ENCODE measurements at regions not wholly inside any gene's neighbourhood (a gene's known extent, or its start where the extent isn't known, plus 50 kb on each side); places are given as distances from the start of the nearest gene placed in this dataset.

GRCh38 chr15:95096651-95097050, 865.3 kb downstream of the MCTP2 start:
- no peak overlapping the region for H4K5ac ChIP-seq (ENCODE audit: low read length)
- H3K79me1 ChIP-seq (ENCODE audit: low read length): no peaks in the 10 kb centered on the region
- H2BK15ac ChIP-seq (replicated peaks; ENCODE audit: low read depth): no peak overlapping the region
- H3K36me3 ChIP-seq (ENCODE audit: control insufficient read depth, insufficient read depth, low read length): no peaks in the 10 kb centered on the region
- H3K27me3 ChIP-seq (ENCODE audit: insufficient read depth, low read length, poor library complexity): no peaks in the 10 kb centered on the region
- no peak overlapping the region for H2BK5ac ChIP-seq (ENCODE audit: low read length)
- H2AK5ac ChIP-seq (ENCODE audit: low read length): no peak overlapping the region
- no peak overlapping the region for H2BK120ac ChIP-seq (ENCODE audit: low read depth, low read length)
- H3K27ac ChIP-seq (ENCODE audit: low read depth, low read length): no peak overlapping the region
- no peak overlapping the region for H4K8ac ChIP-seq (ENCODE audit: low read depth, low read length)
- no peak overlapping the region for H3K23ac ChIP-seq (ENCODE audit: low read length)
- no peak for DNase-seq
- H3K9ac ChIP-seq (ENCODE audit: low read length): no peak overlapping the region
- no peak overlapping the region for H3K56ac ChIP-seq (ENCODE audit: low read length)
- H3K18ac ChIP-seq (ENCODE audit: low read length): no peak overlapping the region
- no peaks in the 10 kb centered on the region for H3K79me2 ChIP-seq (ENCODE audit: control insufficient read depth, insufficient read depth, low read length)
- H3K4me2 ChIP-seq (ENCODE audit: low read length): no peak overlapping the region
- H3K4ac ChIP-seq (ENCODE audit: low read depth, low read length): no peak overlapping the region
- no CpG with 5 or more reads among the region's 6 CpGs for WGBS (ENCODE audit: extremely low coverage, insufficient coverage, low lambda C conversion rate)
- no peak overlapping the region for H3K4me3 ChIP-seq (ENCODE audit: low read length)
- no peaks in the 10 kb centered on the region for H3K4me1 ChIP-seq (ENCODE audit: control insufficient read depth, low read depth, low read length)

GRCh38 chr15:95097361-95097760, 866.0 kb downstream of the MCTP2 start:
- no peak overlapping the region for H3K56ac ChIP-seq (ENCODE audit: low read length)
- no CpG with 5 or more reads among the region's 2 CpGs for WGBS (ENCODE audit: extremely low coverage, insufficient coverage, low lambda C conversion rate)

GRCh38 chr15:95105229-95105628, 873.9 kb downstream of the MCTP2 start:
- no peak overlapping the region for H3K56ac ChIP-seq (ENCODE audit: low read length)
- H3K23ac ChIP-seq (ENCODE audit: low read length): no peak overlapping the region
- no peak overlapping the region for H3K4me2 ChIP-seq (ENCODE audit: low read length)
- no peak overlapping the region for H2AK5ac ChIP-seq (ENCODE audit: low read length)
- H3K9ac ChIP-seq (ENCODE audit: low read length): no peak overlapping the region
- H3K27ac ChIP-seq (ENCODE audit: low read depth, low read length): no peak overlapping the region
- WGBS (ENCODE audit: extremely low coverage, insufficient coverage, low lambda C conversion rate): no CpG with 5 or more reads among the region's 2 CpGs
- no peak overlapping the region for H2BK120ac ChIP-seq (ENCODE audit: low read depth, low read length)
- H2BK15ac ChIP-seq (replicated peaks; ENCODE audit: low read depth): no peak overlapping the region
- H3K4me3 ChIP-seq (ENCODE audit: low read length): no peak overlapping the region
- H3K36me3 ChIP-seq (ENCODE audit: control insufficient read depth, insufficient read depth, low read length): no peaks in the 10 kb centered on the region
- no peaks in the 10 kb centered on the region for H3K27me3 ChIP-seq (ENCODE audit: insufficient read depth, low read length, poor library complexity)
- no peak overlapping the region for H2BK5ac ChIP-seq (ENCODE audit: low read length)
- H4K8ac ChIP-seq (ENCODE audit: low read depth, low read length): no peak overlapping the region
- DNase-seq: peak; percentile 61
- H3K4me1 ChIP-seq (ENCODE audit: control insufficient read depth, low read depth, low read length): no peaks in the 10 kb centered on the region
- H3K4ac ChIP-seq (ENCODE audit: low read depth, low read length): no peak overlapping the region
- no peaks in the 10 kb centered on the region for H3K79me1 ChIP-seq (ENCODE audit: low read length)
- H3K79me2 ChIP-seq (ENCODE audit: control insufficient read depth, insufficient read depth, low read length): no peaks in the 10 kb centered on the region
- H4K5ac ChIP-seq (ENCODE audit: low read length): no peak overlapping the region
- no peak overlapping the region for H3K18ac ChIP-seq (ENCODE audit: low read length)

More at GRCh38 chr15:95097361-95097760, 866.0 kb downstream of the MCTP2 start:
- Histone ChIP-seq H3K79me1 (ENCODE audit: low read length) (no peaks in the 10 kb centered on the region), H2BK5ac (ENCODE audit: low read length) (no peak overlapping the region), H3K79me2 (ENCODE audit: control insufficient read depth, insufficient read depth, low read length) (no peaks in the 10 kb centered on the region), H3K9ac (ENCODE audit: low read length) (no peak overlapping the region), H3K4ac (ENCODE audit: low read depth, low read length) (no peak overlapping the region), H3K27me3 (ENCODE audit: insufficient read depth, low read length, poor library complexity) (no peaks in the 10 kb centered on the region), H3K4me1 (ENCODE audit: control insufficient read depth, low read depth, low read length) (no peaks in the 10 kb centered on the region), H4K8ac (ENCODE audit: low read depth, low read length) (no peak overlapping the region), H3K18ac (ENCODE audit: low read length) (no peak overlapping the region), H2BK120ac (ENCODE audit: low read depth, low read length) (no peak overlapping the region), H2AK5ac (ENCODE audit: low read length) (no peak overlapping the region), H3K4me2 (ENCODE audit: low read length) (no peak overlapping the region), H3K23ac (ENCODE audit: low read length) (no peak overlapping the region), H2BK15ac (replicated peaks; ENCODE audit: low read depth) (no peak overlapping the region), H4K5ac (ENCODE audit: low read length) (no peak overlapping the region), H3K27ac (ENCODE audit: low read depth, low read length) (no peak overlapping the region), H3K4me3 (ENCODE audit: low read length) (no peak overlapping the region), H3K36me3 (ENCODE audit: control insufficient read depth, insufficient read depth, low read length) (no peaks in the 10 kb centered on the region)
- DNase-seq: no peak

- Histone ChIP-seq H3K36me3 (ENCODE audit: control insufficient read depth, insufficient read depth, low read length) (no peaks in the 10 kb centered on the region), H2BK15ac (replicated peaks; ENCODE audit: low read depth) (no peak overlapping the region), H2BK5ac (ENCODE audit: low read length) (no peak overlapping the region), H3K79me2 (ENCODE audit: control insufficient read depth, insufficient read depth, low read length) (no peaks in the 10 kb centered on the region), H3K4ac (ENCODE audit: low read depth, low read length) (no peak overlapping the region), H3K4me3 (ENCODE audit: low read length) (no peak overlapping the region), H3K56ac (ENCODE audit: low read length) (no peak overlapping the region), H2AK5ac (ENCODE audit: low read length) (no peak overlapping the region), H3K23ac (ENCODE audit: low read length) (no peak overlapping the region), H3K4me2 (ENCODE audit: low read length) (no peak overlapping the region), H4K5ac (ENCODE audit: low read length) (no peak overlapping the region), H3K4me1 (ENCODE audit: control insufficient read depth, low read depth, low read length) (no peaks in the 10 kb centered on the region), H3K18ac (ENCODE audit: low read length) (no peak overlapping the region), H3K27me3 (ENCODE audit: insufficient read depth, low read length, poor library complexity) (no peaks in the 10 kb centered on the region), H4K8ac (ENCODE audit: low read depth, low read length) (no peak overlapping the region), H3K79me1 (ENCODE audit: low read length) (no peaks in the 10 kb centered on the region), H2BK120ac (ENCODE audit: low read depth, low read length) (no peak overlapping the region), H3K27ac (ENCODE audit: low read depth, low read length) (no peak overlapping the region), H3K9ac (ENCODE audit: low read length) (no peak overlapping the region)
- WGBS (ENCODE audit: extremely low coverage, insufficient coverage, low lambda C conversion rate): no CpG with 5 or more reads among the region's 2 CpGs
- no peak for DNase-seq
These were observed 875.4 kb downstream of the MCTP2 start for GRCh38 chr15:95106801-95107200.

GRCh38 chr15:95108673-95109072, 877.3 kb downstream of the MCTP2 start:
- Histone ChIP-seq H3K56ac (ENCODE audit: low read length) (no peak overlapping the region), H3K4ac (ENCODE audit: low read depth, low read length) (no peak overlapping the region), H3K23ac (ENCODE audit: low read length) (no peak overlapping the region), H3K9ac (ENCODE audit: low read length) (no peak overlapping the region), H3K4me2 (ENCODE audit: low read length) (no peak overlapping the region), H3K79me1 (ENCODE audit: low read length) (no peaks in the 10 kb centered on the region), H3K4me3 (ENCODE audit: low read length) (no peak overlapping the region), H4K8ac (ENCODE audit: low read depth, low read length) (no peak overlapping the region), H3K18ac (ENCODE audit: low read length) (no peak overlapping the region), H2BK5ac (ENCODE audit: low read length) (no peak overlapping the region), H2AK5ac (ENCODE audit: low read length) (no peak overlapping the region), H3K27me3 (ENCODE audit: insufficient read depth, low read length, poor library complexity) (no peaks in the 10 kb centered on the region), H2BK15ac (replicated peaks; ENCODE audit: low read depth) (no peak overlapping the region), H2BK120ac (ENCODE audit: low read depth, low read length) (no peak overlapping the region), H3K27ac (ENCODE audit: low read depth, low read length) (no peak overlapping the region), H3K36me3 (ENCODE audit: control insufficient read depth, insufficient read depth, low read length) (no peaks in the 10 kb centered on the region), H4K5ac (ENCODE audit: low read length) (no peak overlapping the region), H3K4me1 (ENCODE audit: control insufficient read depth, low read depth, low read length) (no peaks in the 10 kb centered on the region), H3K79me2 (ENCODE audit: control insufficient read depth, insufficient read depth, low read length) (no peaks in the 10 kb centered on the region)
- no CpG with 5 or more reads among the region's 3 CpGs for WGBS (ENCODE audit: extremely low coverage, insufficient coverage, low lambda C conversion rate)
- no peak for DNase-seq

GRCh38 chr15:95111969-95112368, 880.6 kb downstream of the MCTP2 start:
- Histone ChIP-seq H3K4ac (ENCODE audit: low read depth, low read length) (no peak overlapping the region), H3K9ac (ENCODE audit: low read length) (no peak overlapping the region), H4K8ac (ENCODE audit: low read depth, low read length) (no peak overlapping the region), H3K36me3 (ENCODE audit: control insufficient read depth, insufficient read depth, low read length) (no peaks in the 10 kb centered on the region), H3K79me2 (ENCODE audit: control insufficient read depth, insufficient read depth, low read length) (no peaks in the 10 kb centered on the region), H2BK120ac (ENCODE audit: low read depth, low read length) (no peak overlapping the region), H3K4me2 (ENCODE audit: low read length) (no peak overlapping the region), H3K56ac (ENCODE audit: low read length) (no peak overlapping the region), H3K27ac (ENCODE audit: low read depth, low read length) (no peak overlapping the region), H3K4me1 (ENCODE audit: control insufficient read depth, low read depth, low read length) (no peaks in the 10 kb centered on the region), H4K5ac (ENCODE audit: low read length) (no peak overlapping the region), H3K23ac (ENCODE audit: low read length) (no peak overlapping the region), H2BK15ac (replicated peaks; ENCODE audit: low read depth) (no peak overlapping the region), H2BK5ac (ENCODE audit: low read length) (no peak overlapping the region), H2AK5ac (ENCODE audit: low read length) (no peak overlapping the region), H3K79me1 (ENCODE audit: low read length) (no peaks in the 10 kb centered on the region), H3K18ac (ENCODE audit: low read length) (no peak overlapping the region), H3K4me3 (ENCODE audit: low read length) (no peak overlapping the region), H3K27me3 (ENCODE audit: insufficient read depth, low read length, poor library complexity) (no peaks in the 10 kb centered on the region)
- no peak for DNase-seq
- no CpG with 5 or more reads among the region's 5 CpGs for WGBS (ENCODE audit: extremely low coverage, insufficient coverage, low lambda C conversion rate)
